ENCODE measurements at regions not wholly inside any gene's neighbourhood (a gene's known extent, or its start where the extent isn't known, plus 50 kb on each side); places are given as distances from the start of the nearest gene placed in this dataset.

DNA sequence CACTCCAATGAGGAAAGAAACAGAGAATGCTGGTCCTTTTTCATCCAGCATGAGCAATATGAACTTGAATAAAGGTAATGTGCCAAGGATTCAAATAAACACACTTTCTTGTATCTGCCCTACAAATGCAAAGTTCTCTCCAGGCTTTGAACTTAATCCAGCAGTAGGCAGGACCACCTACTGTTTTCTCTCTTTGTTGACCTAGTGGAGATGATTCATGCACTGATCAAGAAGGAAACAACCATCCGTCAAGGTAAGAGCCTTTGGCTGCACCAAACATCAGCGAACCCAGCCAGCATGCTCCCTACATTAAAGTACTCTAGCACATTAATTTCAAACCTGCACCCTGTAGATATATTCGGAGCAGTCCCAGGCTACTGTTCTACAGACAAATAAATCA lies 489.3 kb downstream of the GALC start:
- DNase-seq = no peak

DNA sequence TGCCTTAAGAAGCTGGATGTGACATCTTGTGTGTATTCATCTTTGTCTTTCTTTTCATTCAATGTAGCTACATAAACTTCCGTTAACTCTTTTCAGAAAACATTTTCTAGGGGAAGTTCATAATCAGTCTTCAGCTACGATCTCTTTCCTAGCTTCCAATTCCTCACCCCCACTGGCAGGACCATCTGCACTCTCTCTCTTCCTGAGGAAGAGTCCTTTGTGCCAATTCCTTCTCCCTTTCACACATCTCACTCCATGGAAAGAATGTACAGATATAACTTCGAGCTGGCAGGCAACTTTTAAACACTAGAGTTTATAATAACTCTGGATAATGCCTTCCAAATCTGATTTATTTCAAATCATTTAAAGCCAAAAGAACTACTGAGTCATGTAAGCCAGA lies 495.7 kb downstream of the GALC start:
- no peak for DNase-seq

DNA sequence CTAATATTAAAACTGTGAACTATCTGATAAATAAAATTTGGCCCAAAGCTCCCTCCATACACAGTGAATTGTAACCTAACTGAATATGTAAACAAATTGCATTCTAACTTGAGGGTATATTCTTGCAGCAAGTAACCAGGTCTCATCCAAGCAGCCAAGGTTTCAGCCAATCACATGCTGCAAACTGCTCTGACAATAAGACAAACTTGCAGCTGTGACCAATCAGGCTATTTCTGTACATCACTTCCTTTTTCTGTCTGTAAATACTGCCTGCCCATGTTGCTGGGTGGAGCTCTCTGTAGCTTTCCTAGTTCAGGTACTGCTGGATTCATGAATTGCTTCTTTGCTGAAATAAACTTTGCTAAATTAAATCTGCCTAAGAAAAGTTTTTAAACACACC lies 499.0 kb downstream of the GALC start:
- no peak for DNase-seq

DNA sequence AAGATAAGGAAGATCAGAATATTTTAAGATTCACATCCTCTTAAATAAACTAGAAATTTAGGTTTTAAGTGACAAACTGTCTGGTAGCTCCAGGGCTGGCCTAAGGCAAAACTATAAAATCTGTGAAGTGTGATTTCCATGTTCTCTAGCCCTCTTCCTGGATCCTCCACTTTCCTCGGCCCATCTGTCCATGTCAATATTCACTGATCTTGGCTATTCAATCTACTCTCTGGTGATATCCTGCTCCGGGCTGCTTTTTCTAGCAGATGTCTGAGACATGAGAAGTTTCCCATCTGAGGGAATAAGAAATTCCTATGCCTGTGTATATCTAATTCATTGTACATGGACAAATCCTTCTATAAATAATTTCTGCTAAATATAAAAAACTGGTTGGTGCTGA lies 500.4 kb downstream of the GALC start:
- no peak for DNase-seq

DNA sequence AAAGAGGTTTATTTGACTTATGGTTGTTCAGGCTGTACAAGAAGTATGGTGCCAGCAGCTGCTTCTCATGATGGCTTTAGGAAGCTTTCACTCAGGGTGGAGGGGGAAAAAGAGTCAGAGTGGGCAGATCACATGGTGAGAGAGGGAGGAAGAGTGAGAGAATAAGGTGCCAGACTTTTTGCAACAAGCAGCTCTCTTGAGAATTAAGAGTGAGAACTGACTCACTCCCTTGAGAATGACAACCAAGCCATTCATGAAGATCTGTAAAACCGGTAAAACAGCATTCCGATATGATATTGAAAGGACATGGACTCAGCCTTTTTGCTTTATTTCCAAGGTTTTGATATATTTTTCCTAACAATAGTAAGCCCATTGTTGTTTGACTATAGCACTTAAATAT lies 501.2 kb downstream of the GALC start:
- no peak for DNase-seq

DNA sequence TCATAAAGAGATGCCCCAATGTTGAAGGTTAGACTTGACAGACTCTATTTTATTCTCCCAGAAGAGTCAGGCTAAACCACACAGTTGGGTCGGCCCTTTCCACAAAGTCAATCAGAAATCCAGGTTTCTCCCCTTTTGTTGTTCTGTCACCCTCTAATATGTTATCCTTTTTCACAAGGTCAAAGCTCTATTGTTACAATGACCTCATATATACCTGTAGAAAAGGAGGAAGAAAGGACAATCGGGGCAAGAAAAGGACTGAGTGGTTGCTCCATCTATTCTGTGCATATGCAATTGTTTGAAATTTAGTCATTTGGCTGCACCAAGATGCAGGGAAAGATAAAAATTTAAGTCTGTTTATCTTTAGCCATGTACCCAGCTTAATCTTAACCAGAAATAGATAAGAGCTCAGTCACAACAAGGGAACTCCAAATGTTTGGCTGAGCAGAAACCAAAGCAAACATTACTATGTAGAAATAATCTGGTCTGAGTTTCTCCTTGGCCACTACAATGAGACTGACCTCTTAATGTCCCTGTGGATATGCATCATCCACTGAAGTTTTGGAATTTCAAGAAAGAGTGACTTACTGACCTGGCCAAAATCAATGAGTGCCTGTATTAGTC lies 503.7 kb downstream of the GALC start:
- no peak for DNase-seq

DNA sequence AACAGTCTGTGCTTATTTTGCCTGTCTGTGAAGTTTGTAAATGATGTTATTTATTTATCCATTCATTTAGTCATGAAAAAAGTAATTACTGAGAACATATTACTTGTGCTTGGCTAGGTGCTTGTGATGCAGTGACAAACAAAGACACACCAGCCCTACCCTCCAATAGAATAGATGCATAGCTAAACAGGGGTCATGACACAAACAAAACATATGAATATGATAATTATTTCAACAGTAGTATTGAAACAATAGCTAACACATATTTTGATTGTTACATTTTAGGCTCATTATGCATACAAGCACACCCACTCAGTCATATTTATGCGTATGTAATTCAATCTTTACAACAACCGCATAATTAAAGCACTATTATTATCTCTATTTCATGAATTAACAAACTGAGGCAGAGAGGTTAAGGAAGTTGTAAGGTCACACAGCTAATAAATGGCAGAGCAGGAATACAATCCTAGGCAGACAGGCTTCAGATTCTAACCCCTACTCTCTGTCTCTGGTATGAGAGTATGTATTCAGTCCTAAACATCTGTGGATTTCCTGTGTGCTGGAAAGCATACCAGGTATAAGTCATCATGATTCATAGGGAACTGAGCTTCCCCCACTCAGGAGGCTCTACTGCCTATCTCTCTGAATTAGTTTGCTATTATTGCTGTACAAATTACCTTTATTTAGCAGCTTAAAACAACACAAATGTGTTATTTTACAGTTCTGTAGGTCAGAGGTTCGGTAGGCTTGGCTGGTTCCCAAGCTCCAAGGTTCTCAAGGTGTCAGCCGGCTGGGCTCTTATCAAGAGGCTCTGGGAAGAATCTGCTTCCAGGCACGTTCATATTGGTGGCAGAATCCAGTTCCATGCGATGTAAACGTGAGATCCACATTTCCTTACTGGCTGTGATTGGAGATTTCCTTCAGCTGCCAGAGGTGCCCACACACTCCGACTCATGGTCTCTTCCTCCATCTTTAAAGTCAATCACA lies 509.4 kb downstream of the GALC start:
- no peak for DNase-seq

DNA sequence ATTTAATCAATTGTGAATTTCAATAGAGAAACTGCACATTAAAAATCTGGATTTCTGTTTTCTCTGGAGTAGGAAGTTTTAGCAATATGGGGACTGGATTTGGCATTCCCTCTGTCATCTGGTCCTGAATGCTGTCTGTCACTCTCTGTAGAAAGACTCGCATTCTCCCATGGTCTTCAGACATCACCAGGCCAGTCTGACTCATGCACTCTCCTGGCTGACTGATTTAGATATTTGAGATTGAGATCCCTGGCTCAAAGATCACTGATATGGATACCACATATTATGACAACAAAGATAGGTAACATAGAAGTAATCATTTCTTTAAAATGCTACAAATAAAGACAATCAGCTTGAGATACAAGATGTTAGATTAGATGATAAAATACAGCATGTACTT lies 524.5 kb downstream of the GALC start:
- DNase-seq = no peak

DNA sequence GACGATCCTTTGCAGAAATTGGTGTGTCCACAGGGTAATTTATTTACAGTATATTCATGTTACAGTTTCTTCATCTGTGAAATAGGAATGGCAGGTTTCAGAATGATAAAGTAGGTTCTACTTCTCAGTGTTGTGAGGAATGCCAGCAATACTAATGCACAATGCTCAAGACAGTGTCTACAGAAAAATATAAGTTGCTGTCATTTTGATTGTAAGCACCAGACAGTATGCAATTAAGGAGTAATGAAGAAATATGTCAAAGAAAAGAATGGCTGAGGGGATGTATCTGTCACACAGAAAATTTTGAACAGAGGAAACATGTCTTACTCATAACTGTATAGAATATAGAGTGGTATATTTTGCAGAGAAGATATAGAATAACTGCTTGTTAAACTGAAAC lies 525.4 kb downstream of the GALC start:
- DNase-seq = no peak

DNA sequence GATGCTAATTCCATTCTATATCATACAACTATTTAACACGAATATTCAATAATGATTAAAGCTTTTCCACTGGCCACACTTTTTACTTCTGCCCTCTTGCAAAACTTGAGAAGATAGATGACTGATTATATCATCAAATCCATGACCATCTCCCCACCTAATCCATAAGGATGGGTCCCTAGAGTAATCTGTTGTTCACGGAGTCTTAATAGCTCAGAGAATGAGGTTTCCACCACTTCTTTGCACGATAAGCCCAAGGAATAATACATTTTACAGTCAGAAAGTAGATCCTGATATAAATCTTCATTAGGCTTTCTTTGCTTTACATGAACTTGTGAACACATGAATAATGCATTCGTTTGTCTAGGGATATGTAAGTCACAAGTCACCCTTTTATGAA lies 527.2 kb downstream of the GALC start:
- DNase-seq = no peak

DNA sequence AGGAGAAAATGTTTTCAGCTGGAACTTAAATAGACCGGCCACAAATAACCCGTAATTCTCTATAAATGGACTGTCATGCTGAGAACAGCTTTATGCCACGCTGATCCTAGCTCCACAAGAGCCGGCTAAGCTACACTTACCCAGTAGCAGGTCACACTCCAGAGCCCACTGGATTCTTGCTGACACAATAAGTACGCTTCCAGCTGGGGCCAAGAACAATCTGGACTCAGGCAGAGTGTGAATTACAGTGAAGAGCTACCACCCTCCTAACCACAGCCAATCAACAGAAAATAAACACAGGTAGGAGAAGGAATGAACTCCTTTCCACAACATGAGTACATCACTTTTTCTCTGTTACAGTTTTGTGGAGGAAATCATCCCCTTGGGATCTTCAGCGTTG lies 531.3 kb downstream of the GALC start:
- DNase-seq = no peak

DNA sequence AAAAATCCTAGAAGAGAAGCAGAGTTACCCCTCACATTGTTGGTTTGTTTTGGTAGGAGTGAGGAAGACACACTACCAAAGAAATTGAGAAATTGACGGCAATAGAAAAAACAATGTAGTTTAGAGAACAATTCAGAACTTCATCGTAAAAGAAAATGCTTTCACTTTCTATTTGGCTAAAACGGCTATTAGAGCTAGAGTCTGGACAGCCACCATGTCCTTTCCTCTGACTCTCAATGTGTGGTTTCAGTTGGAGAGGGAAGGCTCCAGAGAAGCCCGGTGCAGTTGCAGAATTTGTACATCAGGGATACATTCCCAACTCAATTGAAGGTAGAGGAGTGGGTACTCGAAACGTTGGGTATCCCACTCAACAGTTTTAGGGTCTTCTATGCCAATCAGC lies 535.3 kb downstream of the GALC start:
- peak; percentile 11 for DNase-seq

DNA sequence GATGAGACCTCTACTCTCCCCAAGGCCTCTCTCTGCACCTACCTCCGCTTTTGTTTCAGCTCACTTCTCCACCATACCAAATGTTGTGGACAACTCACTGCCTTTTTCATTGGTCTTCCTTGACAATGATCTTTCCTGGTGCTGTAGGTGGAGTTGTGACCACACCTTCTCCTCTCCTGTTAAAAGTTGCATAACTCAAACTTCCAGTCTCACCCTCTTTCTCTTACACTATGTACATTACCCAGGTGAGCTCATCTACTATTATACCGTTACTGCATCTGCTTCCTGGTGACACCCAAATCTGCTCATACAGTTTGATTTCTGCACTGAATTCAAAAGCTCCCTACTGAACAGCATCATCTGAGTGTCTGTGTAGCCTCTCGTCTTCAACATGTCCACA lies 542.8 kb downstream of the GALC start:
- no peak for DNase-seq

DNA sequence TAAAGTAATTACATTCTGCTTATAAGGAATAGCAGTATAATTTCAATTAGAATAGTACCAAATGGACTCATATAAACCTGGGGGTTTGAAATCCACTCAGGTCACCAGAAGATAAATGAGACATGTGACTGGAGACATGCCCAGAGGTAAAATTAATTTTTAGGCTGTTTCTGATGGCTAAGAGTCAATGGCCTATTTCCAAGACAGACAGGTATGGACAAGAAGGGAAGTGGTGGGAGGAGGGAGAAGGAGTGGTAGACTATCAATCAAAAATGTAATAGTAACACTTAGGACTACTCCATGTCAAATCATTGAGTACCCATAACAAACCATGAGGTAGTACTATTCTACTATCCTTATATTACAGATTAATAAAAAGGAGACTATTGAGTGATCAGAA lies 544.0 kb downstream of the GALC start:
- DNase-seq = no peak

DNA sequence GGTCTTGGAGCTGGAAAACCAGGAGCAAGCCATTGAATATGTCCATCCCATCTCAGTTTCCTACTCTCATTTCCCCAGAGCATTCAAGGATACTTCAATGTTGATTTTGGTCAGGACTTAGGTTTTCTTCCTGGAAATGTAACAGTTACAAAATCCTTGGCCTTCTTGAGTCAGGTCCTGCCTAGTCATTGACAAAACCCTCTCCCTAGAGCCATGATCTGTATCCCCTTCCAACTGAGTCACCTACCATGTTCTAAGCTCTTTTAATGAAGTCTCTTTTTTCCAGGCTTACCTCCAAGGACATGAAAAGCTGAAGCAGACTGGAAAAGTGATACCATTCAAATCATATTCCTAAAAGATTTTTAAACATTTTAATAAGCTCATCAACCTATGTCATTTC lies 549.2 kb downstream of the GALC start:
- no peak for DNase-seq

DNA sequence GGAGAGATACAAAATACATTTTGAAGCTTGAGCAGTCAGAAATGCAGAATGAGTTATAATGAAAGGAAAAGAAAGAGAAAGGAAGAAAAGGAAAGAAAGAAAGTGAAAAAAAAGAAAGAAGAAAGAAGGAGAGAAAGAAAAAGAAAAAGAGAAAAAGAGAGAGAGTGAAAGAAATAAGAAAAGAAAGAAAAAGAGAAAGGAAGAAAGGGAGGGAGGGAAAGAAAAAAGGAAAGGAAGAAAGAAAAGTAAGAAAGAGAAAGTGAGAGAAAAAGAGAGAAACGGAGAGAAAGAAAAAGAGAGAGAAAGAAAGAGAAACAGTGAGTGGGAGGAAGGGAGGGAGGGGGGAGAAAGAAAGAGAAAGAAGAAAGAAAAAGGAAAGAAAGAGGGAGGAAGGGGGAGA lies 549.9 kb downstream of the GALC start:
- no peak for DNase-seq

DNA sequence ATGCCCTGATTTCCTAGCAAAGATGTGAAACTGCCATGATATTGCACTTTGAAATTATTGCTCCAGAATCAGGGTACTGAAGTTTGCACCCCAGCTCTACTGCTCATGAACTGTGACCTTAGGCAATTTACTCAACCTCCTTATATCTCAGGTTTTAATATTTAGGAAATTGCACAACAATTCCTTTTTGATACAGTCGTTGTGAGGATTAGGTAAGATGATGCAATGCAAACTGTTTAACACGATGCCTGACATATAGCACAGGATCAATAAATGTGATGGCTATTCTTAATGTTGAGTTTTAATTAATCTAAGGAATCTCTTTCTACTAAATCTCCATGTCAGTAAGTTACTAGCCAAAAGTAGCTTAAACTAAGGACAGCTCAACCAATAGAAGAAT lies 555.8 kb downstream of the GALC start:
- no peak for DNase-seq

DNA sequence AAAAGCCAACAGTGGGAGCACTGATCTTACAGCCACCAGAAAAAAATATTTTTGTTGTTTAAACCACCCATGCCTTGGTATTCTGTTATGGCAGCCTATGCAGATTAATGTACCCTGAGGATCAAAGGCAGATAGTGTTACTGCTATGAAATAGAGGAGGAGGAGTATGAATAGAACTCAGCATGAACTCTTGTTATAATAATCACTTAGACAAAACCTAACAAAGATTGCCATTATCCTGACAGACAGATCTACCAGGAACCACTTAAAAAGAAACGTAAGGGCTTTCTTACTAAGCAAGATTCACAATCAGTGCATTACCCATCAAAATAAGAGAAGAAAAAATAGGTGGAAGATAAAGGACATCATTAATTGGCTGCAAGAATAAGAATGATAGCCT lies 558.3 kb downstream of the GALC start:
- DNase-seq = no peak

DNA sequence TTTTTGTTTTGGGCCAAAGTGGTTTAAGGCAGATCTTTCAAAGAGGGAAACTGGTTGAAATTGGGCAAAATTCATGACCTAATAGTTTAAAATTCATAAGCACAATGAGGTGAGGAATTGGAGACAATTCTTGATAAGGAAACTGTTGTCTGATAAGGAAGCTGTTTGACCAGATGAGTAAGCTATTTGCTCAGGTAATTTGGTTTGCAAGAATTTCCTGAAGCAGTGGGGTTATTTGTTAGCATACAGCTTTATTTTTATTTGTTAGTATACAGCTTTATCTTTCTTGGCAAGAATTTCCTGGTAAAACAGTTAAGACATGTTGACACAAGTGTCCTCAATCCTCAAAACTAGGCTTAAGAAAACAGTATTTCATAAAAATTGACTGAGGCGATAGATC lies 559.0 kb downstream of the GALC start:
- DNase-seq = no peak

DNA sequence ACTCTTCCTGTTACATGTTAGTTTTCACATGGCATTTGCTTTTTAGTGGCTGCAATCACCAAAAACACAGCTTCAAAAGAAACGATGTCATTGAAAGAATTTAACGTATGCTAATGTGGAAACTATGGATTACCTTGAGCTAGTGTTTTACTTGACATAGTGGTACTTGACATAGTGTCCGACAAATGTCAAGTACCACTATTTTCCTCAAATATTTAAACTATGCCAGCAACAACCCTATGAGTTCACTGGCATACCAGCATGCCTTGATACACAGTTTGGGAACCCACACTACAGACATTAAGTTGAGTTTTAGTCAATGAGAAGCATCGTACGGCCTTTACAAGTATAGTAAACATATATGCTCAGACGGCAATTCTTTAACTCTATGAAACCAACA lies 560.3 kb downstream of the GALC start:
- DNase-seq = no peak

DNA sequence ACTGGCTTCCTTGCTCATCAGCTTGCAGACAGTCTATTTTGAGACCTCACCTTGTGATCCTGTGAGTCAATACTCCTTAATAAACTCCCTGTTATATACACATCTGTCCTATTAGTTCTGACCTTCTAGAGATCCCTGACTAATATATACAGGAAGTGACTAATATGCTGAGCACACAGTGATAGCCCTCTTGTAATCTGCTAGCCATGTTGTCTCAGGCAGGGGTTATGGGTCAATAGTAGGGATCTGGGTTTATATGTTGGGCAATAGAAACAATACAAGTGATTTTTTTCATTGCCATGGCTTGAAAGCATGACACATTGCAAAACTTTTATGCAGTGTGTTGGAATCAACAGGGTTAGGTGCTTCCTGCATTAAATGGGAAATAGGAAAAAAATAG lies 562.2 kb downstream of the GALC start:
- DNase-seq = no peak

DNA sequence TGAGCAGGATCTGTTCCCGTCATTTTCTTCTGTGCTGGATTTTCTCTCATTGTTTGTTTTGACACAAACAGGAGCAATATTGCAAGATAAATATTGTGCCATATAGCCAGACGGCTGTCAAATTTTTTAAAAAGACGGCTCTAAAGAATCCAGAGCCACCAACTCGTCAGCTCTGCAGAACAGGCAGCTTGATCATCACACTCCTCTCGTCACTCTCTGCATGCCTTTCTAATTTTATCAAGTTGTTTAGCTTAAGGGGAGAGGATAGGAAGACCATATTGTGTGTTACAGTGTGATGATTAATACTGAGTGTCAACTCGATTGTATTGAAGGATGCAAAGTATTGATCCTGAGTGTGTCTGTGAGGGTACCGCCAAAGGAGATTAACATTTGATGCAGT lies 562.8 kb downstream of the GALC start:
- no peak for DNase-seq

DNA sequence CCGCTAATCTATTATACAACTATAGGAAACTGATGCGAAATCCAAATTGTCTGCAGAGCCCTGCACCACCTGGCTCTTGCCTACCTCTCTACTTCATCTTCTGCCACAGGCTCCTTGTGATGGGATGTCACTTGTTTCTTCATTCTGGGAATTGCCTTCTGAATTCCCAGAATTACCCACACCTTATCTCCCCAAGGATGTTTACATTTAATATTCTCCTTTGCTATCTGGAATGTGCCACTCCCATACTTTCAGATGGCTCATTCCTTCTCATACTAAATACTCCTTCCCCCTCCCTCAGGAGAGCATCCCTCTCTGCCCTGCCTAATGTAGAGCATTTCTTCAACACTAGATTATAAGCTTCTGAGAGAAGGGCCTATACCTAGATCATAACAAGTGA lies 573.1 kb downstream of the GALC start:
- DNase-seq = no peak

DNA sequence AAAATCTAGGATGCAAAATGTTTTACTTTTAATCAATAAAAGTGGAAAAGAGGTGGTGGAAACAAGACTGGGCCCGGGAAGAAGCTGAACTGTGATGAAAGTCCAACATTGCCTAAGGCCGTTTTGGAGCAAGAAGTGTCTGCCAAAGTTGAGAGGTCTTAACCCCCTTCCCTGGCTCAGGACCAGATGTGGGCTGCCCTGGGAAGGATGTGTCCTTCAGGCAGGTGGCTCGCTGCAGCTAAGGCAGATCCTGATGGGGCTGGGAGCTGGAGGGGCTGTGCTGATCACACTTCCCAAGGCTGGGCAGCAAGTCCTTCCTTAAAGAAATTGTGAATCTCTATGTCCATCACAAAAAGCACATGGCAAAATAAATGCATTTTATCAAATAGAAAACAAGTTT lies 581.6 kb downstream of the GALC start:
- DNase-seq = no peak

DNA sequence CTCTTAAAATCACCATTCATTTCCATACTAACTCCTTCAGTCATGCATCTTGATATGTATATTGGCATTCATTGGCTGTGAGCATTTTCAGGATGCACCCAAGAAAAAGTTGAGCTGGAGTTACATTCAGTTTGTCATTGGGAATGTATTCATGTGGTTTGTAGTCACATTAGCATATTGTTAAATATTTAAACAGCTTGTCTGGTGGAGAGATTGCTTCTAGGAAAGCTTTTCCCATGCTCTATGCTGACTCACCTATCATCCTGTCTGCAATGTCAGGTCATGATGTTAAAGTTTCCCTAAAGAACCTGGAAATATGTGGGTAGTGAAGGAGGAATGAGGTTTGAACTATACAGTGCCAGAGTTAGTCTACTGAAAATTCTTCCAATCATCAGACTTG lies 583.6 kb downstream of the GALC start:
- DNase-seq = no peak

All from KG1 (cell line).